ENCODE measurements at regions not wholly inside any gene's neighbourhood (a gene's known extent, or its start where the extent isn't known, plus 50 kb on each side); places are given as distances from the start of the nearest gene placed in this dataset.
"Not testable (repeated sequence)": the region's sequence is repeated elsewhere in the genome, so short reads cannot be mapped to it uniquely, and the experiment has no call there.

GRCh38 chr1:213324859-213325258, 273.8 kb downstream of the RPS6KC1 start:
- DNase-seq (ENCODE audit: low read depth in 2 of 2, low spot score in 1 of 2) = no peak

- no peak for DNase-seq (ENCODE audit: low read depth in 2 of 2, low spot score in 1 of 2)
These were observed 274.4 kb downstream of the RPS6KC1 start for GRCh38 chr1:213325482-213325881.

GRCh38 chr1:213326281-213327016, 275.4 kb downstream of the RPS6KC1 start:
- no peak for DNase-seq (ENCODE audit: low read depth in 2 of 2, low spot score in 1 of 2)

GRCh38 chr1:213327017-213327667, 276.1 kb downstream of the RPS6KC1 start:
- no peak for DNase-seq (ENCODE audit: low read depth in 2 of 2, low spot score in 1 of 2)

- no peak for DNase-seq (ENCODE audit: low read depth in 2 of 2, low spot score in 1 of 2)
These were observed 278.5 kb downstream of the RPS6KC1 start for GRCh38 chr1:213329406-213330008.

- DNase-seq (ENCODE audit: low read depth in 2 of 2, low spot score in 1 of 2) = no peak
These were observed 279.2 kb downstream of the RPS6KC1 start for GRCh38 chr1:213330281-213330680.

- no peak for DNase-seq (ENCODE audit: low read depth in 2 of 2, low spot score in 1 of 2)
These were observed 280.7 kb downstream of the RPS6KC1 start for GRCh38 chr1:213331631-213332175.

GRCh38 chr1:213332491-213332890, 281.4 kb downstream of the RPS6KC1 start:
- no peak for DNase-seq (ENCODE audit: low read depth in 2 of 2, low spot score in 1 of 2)

- DNase-seq (ENCODE audit: low read depth in 2 of 2, low spot score in 1 of 2) = no peak
These were observed 282.1 kb downstream of the RPS6KC1 start for GRCh38 chr1:213333121-213333520.

- DNase-seq (ENCODE audit: low read depth in 2 of 2, low spot score in 1 of 2) = no peak
These were observed 284.0 kb downstream of the RPS6KC1 start for GRCh38 chr1:213335084-213335483.

GRCh38 chr1:213337025-213337678, 286.1 kb downstream of the RPS6KC1 start:
- DNase-seq (ENCODE audit: low read depth in 2 of 2, low spot score in 1 of 2) = no peak

- DNase-seq (ENCODE audit: low read depth in 2 of 2, low spot score in 1 of 2) = no peak
These were observed 289.6 kb downstream of the RPS6KC1 start for GRCh38 chr1:213340593-213340992.

- DNase-seq (ENCODE audit: low read depth in 2 of 2, low spot score in 1 of 2) = no peak
These were observed 294.6 kb downstream of the RPS6KC1 start for GRCh38 chr1:213345621-213346020.

- DNase-seq (ENCODE audit: low read depth in 2 of 2, low spot score in 1 of 2) = no peak
These were observed 306.4 kb downstream of the RPS6KC1 start for GRCh38 chr1:213357403-213357802.

- DNase-seq (ENCODE audit: low read depth in 2 of 2, low spot score in 1 of 2) = not testable (repeated sequence)
These were observed 307.3 kb downstream of the RPS6KC1 start for GRCh38 chr1:213358368-213358767.

GRCh38 chr1:213362598-213362997, 311.6 kb downstream of the RPS6KC1 start:
- no peak for DNase-seq (ENCODE audit: low read depth in 2 of 2, low spot score in 1 of 2)

GRCh38 chr1:213366141-213366831, 315.2 kb downstream of the RPS6KC1 start:
- no peak for DNase-seq (ENCODE audit: low read depth in 2 of 2, low spot score in 1 of 2)

GRCh38 chr1:213369465-213369864, 318.4 kb downstream of the RPS6KC1 start:
- no peak for DNase-seq (ENCODE audit: low read depth in 2 of 2, low spot score in 1 of 2)

- no peak for DNase-seq (ENCODE audit: low read depth in 2 of 2, low spot score in 1 of 2)
These were observed 319.5 kb downstream of the RPS6KC1 start for GRCh38 chr1:213370523-213370922.

GRCh38 chr1:213371525-213371846, 320.4 kb downstream of the RPS6KC1 start:
- DNase-seq (ENCODE audit: low read depth in 2 of 2, low spot score in 1 of 2) = no peak
